ENCODE measurements at regions not wholly inside any gene's neighbourhood (a gene's known extent, or its start where the extent isn't known, plus 50 kb on each side); places are given as distances from the start of the nearest gene placed in this dataset.

DNA sequence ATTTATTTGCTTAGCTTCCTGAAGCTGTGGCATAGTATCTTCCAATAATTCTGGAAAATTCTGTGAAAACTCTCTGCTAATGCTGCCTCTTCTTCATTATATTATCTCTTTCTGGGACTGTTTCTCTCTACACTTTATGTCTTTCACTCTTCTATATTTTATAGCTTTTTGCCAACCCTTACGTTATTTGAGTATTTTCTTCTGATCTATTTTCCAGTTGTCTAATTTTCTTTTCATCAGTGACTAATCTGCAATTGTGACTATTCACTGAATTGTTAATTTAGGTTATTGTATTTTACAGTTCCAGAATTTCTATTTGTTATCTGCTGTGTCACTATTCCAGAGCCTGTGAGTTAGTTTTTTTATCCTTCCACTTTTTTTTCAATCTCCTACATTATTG, 273.4 kb upstream of the PHYHIPL start:
- Histone ChIP-seq H3K4me3 (no peak overlapping the region), H3K27ac (no peak overlapping the region), H3K4me2 (no peak overlapping the region), H3K4me1 (no peaks in the 10 kb centered on the region), H3K9me3 (no peaks in the 10 kb centered on the region)
- ATAC-seq (no peak), FAIRE-seq (no peak), DNase-seq (ENCODE audit: low read depth in 1 of 2, low spot score in 1 of 2) (no peak)
- CTCF ChIA-PET = no interaction called here
- 87% methylated on average over 1 of the region's 1 CpG for WGBS (ENCODE audit: missing lambda C conversion rate)
- POLR2A ChIA-PET = no interaction called here
- TF ChIP-seq NFE2L2 (conservative IDR thresholded peaks at IDR 0.05; ENCODE audit: low read length) (no peak), TFCP2L1 (CRISPR knock-in tag; IDR thresholded peaks at IDR 0.05) (no peak), POLR2A (IDR thresholded peaks at IDR 0.05; ENCODE audit: low read length) (no peak), RCOR1 (IDR thresholded peaks at IDR 0.05; ENCODE audit: low read depth, low read length) (no peak), FOSL2 (IDR thresholded peaks at IDR 0.05) (no peak), FOSL2 (CRISPR knock-in tag; IDR thresholded peaks at IDR 0.05) (no peak), RAD21 (conservative IDR thresholded peaks at IDR 0.05 in 1 of 2, IDR thresholded peaks at IDR 0.05 in 1 of 2) (no peak), CBX8 (IDR thresholded peaks at IDR 0.05) (no peak), CBX2 (IDR thresholded peaks at IDR 0.05; ENCODE audit: borderline replicate concordance, low read depth) (no peak), FOXS1 (CRISPR knock-in tag; IDR thresholded peaks at IDR 0.05) (no peak), NPAS2 (CRISPR knock-in tag; IDR thresholded peaks at IDR 0.05; ENCODE audit: borderline replicate concordance) (no peak), RFX5 (IDR thresholded peaks at IDR 0.05) (no peak), BHLHE40 (IDR thresholded peaks at IDR 0.05; ENCODE audit: low read depth, low read length) (no peak)

GRCh38 chr10:58909881-58910280, 266.6 kb upstream of the PHYHIPL start:
- ATAC-seq (no peak), FAIRE-seq (no peak), DNase-seq (ENCODE audit: low read depth in 1 of 2, low spot score in 1 of 2) (no peak)
- no peak overlapping the region for H3K4me2 ChIP-seq
- WGBS (ENCODE audit: missing lambda C conversion rate) = 59% methylated on average over 2 of the region's 2 CpGs
- ChIA-PET CTCF (interaction anchor here (1.0 kb wide), 1 partner anchor 10 kb away, joined by 3 read pairs; no protein-coding TSS in a partner anchor), POLR2A (no interaction called here)
- no peaks in the 10 kb centered on the region for H3K4me1 ChIP-seq
- H3K27ac ChIP-seq = no peak overlapping the region
- TF ChIP-seq JUN (IDR thresholded peaks at IDR 0.05) (no peak), FOSB (CRISPR knock-in tag; IDR thresholded peaks at IDR 0.05) (no peak), POLR2AphosphoS2 (conservative IDR thresholded peaks at IDR 0.05; ENCODE audit: low read length) (no peak), CBX2 (IDR thresholded peaks at IDR 0.05; ENCODE audit: borderline replicate concordance, low read depth) (no peak), ZC3H11A (IDR thresholded peaks at IDR 0.05) (no peak), ESRRA (IDR thresholded peaks at IDR 0.05; ENCODE audit: borderline replicate concordance, low read length) (no peak), BHLHE40 (IDR thresholded peaks at IDR 0.05; ENCODE audit: low read depth, low read length) (no peak), GATA3 (IDR thresholded peaks at IDR 0.05; ENCODE audit: borderline replicate concordance) (no peak), CHD2 (IDR thresholded peaks at IDR 0.05; ENCODE audit: low read length, partially characterized antibody) (no peak)
- H3K9me3 ChIP-seq = no peaks in the 10 kb centered on the region
- no peak overlapping the region for H3K4me3 ChIP-seq

GRCh38 chr10:58913717-58914116, 262.7 kb upstream of the PHYHIPL start:
- no peak for ATAC-seq
- 81% methylated on average over 3 of the region's 3 CpGs for WGBS (ENCODE audit: missing lambda C conversion rate)
- no peak overlapping the region for H3K4me3 ChIP-seq
- H3K4me2 ChIP-seq = no peak overlapping the region
- no peaks in the 10 kb centered on the region for H3K9me3 ChIP-seq
- CTCF ChIA-PET = interaction anchor here (0.6 to 1.0 kb wide), 2 partner anchors 13 to 30 kb away, joined by 3 read pairs; no protein-coding TSS in a partner anchor
- DNase-seq (ENCODE audit: low read depth in 1 of 2, low spot score in 1 of 2) = no peak
- no peaks in the 10 kb centered on the region for H3K4me1 ChIP-seq
- no peak overlapping the region for H3K27ac ChIP-seq
- TF ChIP-seq ZNF302 (CRISPR knock-in tag; IDR thresholded peaks at IDR 0.05) (no peak), JUNB (IDR thresholded peaks at IDR 0.05) (no peak), NFE2L2 (conservative IDR thresholded peaks at IDR 0.05; ENCODE audit: low read length) (no peak), RNF2 (IDR thresholded peaks at IDR 0.05; ENCODE audit: borderline replicate concordance, low read depth) (no peak), MAFK (IDR thresholded peaks at IDR 0.05; ENCODE audit: partially characterized antibody) (no peak), ZC3H11A (IDR thresholded peaks at IDR 0.05) (no peak), HOXB13 (CRISPR knock-in tag; IDR thresholded peaks at IDR 0.05; ENCODE audit: low read depth) (no peak), CHD2 (IDR thresholded peaks at IDR 0.05; ENCODE audit: low read length, partially characterized antibody) (no peak), SREBF2 (IDR thresholded peaks at IDR 0.05) (no peak), SMC3 (IDR thresholded peaks at IDR 0.05) (no peak), RCOR1 (IDR thresholded peaks at IDR 0.05; ENCODE audit: low read depth, low read length) (no peak), BHLHE40 (IDR thresholded peaks at IDR 0.05; ENCODE audit: low read depth, low read length) (no peak), RFX5 (IDR thresholded peaks at IDR 0.05) (no peak), EHF (CRISPR knock-in tag; IDR thresholded peaks at IDR 0.05) (no peak), KDM5A (IDR thresholded peaks at IDR 0.05) (no peak)
- TF ChIP-seq, protein P1, sequence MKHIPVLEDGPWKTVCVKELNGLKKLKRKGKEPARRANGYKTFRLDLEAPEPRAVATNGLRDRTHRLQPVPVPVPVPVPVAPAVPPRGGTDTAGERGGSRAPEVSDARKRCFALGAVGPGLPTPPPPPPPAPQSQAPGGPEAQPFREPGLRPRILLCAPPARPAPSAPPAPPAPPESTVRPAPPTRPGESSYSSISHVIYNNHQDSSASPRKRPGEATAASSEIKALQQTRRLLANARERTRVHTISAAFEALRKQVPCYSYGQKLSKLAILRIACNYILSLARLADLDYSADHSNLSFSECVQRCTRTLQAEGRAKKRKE (CRISPR knock-in tag; IDR thresholded peaks at IDR 0.05; ENCODE audit: low read depth) = no peak
- TF ChIP-seq, protein P2, sequence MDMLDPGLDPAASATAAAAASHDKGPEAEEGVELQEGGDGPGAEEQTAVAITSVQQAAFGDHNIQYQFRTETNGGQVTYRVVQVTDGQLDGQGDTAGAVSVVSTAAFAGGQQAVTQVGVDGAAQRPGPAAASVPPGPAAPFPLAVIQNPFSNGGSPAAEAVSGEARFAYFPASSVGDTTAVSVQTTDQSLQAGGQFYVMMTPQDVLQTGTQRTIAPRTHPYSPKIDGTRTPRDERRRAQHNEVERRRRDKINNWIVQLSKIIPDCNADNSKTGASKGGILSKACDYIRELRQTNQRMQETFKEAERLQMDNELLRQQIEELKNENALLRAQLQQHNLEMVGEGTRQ (IDR thresholded peaks at IDR 0.05) = no peak
- no peak for FAIRE-seq
- POLR2A ChIA-PET = no interaction called here
